ENCODE measurements at regions not wholly inside any gene's neighbourhood (a gene's known extent, or its start where the extent isn't known, plus 50 kb on each side); places are given as distances from the start of the nearest gene placed in this dataset.

- Histone ChIP-seq H3K4me1 (ENCODE audit: insufficient read depth, low read length, poor library complexity, severe bottlenecking) (no peaks in the 10 kb centered on the region), H3K9me2 (replicated peaks; ENCODE audit: low read depth, low read length) (no peaks in the 10 kb centered on the region), H4K20me1 (ENCODE audit: insufficient read depth, low read length, poor library complexity, severe bottlenecking) (no peaks in the 10 kb centered on the region), H3F3A (ENCODE audit: low read depth) (no peaks in the 10 kb centered on the region), H3K4me2 (ENCODE audit: low read depth, low read length, poor library complexity, severe bottlenecking) (no peak overlapping the region), H3K79me2 (ENCODE audit: insufficient read depth, low read length) (no peaks in the 10 kb centered on the region), H3K9ac (ENCODE audit: low read depth, low read length, poor library complexity, severe bottlenecking) (no peak overlapping the region), H3K36me3 (ENCODE audit: insufficient read depth, low read length) (no peaks in the 10 kb centered on the region), H2AFZ (ENCODE audit: low read length) (no peak overlapping the region), H3K4me3 (ENCODE audit: low read length, poor library complexity, severe bottlenecking) (no peak overlapping the region), H3K27me3 (ENCODE audit: insufficient read depth, low read length, poor library complexity, severe bottlenecking) (no peaks in the 10 kb centered on the region), H3K9me3 (ENCODE audit: insufficient read depth, low read depth, low read length) (no peaks in the 10 kb centered on the region)
- TF ChIP-seq, protein P1, sequence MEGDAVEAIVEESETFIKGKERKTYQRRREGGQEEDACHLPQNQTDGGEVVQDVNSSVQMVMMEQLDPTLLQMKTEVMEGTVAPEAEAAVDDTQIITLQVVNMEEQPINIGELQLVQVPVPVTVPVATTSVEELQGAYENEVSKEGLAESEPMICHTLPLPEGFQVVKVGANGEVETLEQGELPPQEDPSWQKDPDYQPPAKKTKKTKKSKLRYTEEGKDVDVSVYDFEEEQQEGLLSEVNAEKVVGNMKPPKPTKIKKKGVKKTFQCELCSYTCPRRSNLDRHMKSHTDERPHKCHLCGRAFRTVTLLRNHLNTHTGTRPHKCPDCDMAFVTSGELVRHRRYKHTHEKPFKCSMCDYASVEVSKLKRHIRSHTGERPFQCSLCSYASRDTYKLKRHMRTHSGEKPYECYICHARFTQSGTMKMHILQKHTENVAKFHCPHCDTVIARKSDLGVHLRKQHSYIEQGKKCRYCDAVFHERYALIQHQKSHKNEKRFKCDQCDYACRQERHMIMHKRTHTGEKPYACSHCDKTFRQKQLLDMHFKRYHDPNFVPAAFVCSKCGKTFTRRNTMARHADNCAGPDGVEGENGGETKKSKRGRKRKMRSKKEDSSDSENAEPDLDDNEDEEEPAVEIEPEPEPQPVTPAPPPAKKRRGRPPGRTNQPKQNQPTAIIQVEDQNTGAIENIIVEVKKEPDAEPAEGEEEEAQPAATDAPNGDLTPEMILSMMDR (conservative IDR thresholded peaks at IDR 0.05; ENCODE audit: low read length): no peak
- no peak for TF ChIP-seq EZH2phosphoT487 (IDR thresholded peaks at IDR 0.05; ENCODE audit: borderline replicate concordance)
These were observed 283.6 kb upstream of the RPS23 start for GRCh38 chr5:82561797-82562196.

DNA sequence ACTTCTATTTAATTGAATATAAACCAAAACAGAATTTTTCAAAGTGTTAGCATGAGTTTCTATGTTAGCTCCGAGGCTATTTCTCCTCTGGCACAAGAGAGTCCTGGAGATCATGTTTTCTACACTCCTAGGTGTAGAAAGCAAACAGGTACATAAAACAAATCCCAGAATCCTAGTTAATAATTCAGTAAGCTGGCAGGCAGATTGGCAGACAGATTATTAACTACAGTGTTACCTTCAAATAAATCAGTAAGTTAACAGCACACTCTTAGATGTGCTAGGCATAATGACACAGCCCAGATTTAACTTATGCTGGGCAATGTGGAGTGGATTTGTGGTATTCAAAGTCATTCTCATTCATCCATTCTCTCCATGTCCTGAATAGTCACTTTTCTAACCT lies 282.8 kb upstream of the RPS23 start:
- Histone ChIP-seq H3K4me2 (ENCODE audit: low read depth, low read length, poor library complexity, severe bottlenecking) (no peak overlapping the region), H3K79me2 (ENCODE audit: insufficient read depth, low read length) (no peaks in the 10 kb centered on the region), H3K27me3 (ENCODE audit: insufficient read depth, low read length, poor library complexity, severe bottlenecking) (no peaks in the 10 kb centered on the region), H3K36me3 (ENCODE audit: insufficient read depth, low read length) (no peaks in the 10 kb centered on the region), H4K20me1 (ENCODE audit: insufficient read depth, low read length, poor library complexity, severe bottlenecking) (no peaks in the 10 kb centered on the region), H3K9me2 (replicated peaks; ENCODE audit: low read depth, low read length) (no peaks in the 10 kb centered on the region), H3F3A (ENCODE audit: low read depth) (no peaks in the 10 kb centered on the region), H3K4me1 (ENCODE audit: insufficient read depth, low read length, poor library complexity, severe bottlenecking) (no peaks in the 10 kb centered on the region), H3K9ac (ENCODE audit: low read depth, low read length, poor library complexity, severe bottlenecking) (no peak overlapping the region), H3K4me3 (ENCODE audit: low read length, poor library complexity, severe bottlenecking) (no peak overlapping the region), H3K9me3 (ENCODE audit: insufficient read depth, low read depth, low read length) (no peaks in the 10 kb centered on the region), H2AFZ (ENCODE audit: low read length) (no peak overlapping the region)
- no peak for TF ChIP-seq EZH2phosphoT487 (IDR thresholded peaks at IDR 0.05; ENCODE audit: borderline replicate concordance)
- TF ChIP-seq, protein P1 (conservative IDR thresholded peaks at IDR 0.05; ENCODE audit: low read length): no peak

DNA sequence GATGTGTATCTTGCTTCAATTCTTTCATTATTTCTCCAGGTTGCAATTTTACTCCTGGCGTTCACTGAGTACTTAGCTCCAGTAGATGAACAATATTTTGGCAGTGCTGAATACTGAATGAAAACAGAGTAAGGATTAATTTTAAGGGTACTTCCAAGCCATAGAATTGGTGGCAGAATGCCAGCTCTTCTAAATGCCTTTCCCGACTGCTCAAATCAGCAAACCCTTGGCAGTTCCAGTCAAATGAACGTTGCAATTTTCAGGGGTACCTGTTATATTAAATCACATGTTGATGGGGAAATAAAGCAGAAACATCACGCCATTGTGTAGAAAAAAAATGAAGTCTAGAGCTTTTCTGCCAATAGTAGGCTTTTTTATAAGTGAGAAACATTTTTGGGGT lies 282.4 kb upstream of the RPS23 start:
- Histone ChIP-seq H4K20me1 (ENCODE audit: insufficient read depth, low read length, poor library complexity, severe bottlenecking) (no peaks in the 10 kb centered on the region), H3K9ac (ENCODE audit: low read depth, low read length, poor library complexity, severe bottlenecking) (no peak overlapping the region), H3K4me1 (ENCODE audit: insufficient read depth, low read length, poor library complexity, severe bottlenecking) (no peaks in the 10 kb centered on the region), H3K9me3 (ENCODE audit: insufficient read depth, low read depth, low read length) (no peaks in the 10 kb centered on the region), H3K4me2 (ENCODE audit: low read depth, low read length, poor library complexity, severe bottlenecking) (no peak overlapping the region), H3K36me3 (ENCODE audit: insufficient read depth, low read length) (no peaks in the 10 kb centered on the region), H3F3A (ENCODE audit: low read depth) (no peaks in the 10 kb centered on the region), H3K79me2 (ENCODE audit: insufficient read depth, low read length) (no peaks in the 10 kb centered on the region), H2AFZ (ENCODE audit: low read length) (no peak overlapping the region), H3K4me3 (ENCODE audit: low read length, poor library complexity, severe bottlenecking) (no peak overlapping the region), H3K27me3 (ENCODE audit: insufficient read depth, low read length, poor library complexity, severe bottlenecking) (no peaks in the 10 kb centered on the region), H3K9me2 (replicated peaks; ENCODE audit: low read depth, low read length) (no peaks in the 10 kb centered on the region)
- TF ChIP-seq EZH2phosphoT487 (IDR thresholded peaks at IDR 0.05; ENCODE audit: borderline replicate concordance): no peak
- TF ChIP-seq, protein P1 (conservative IDR thresholded peaks at IDR 0.05; ENCODE audit: low read length): no peak

Data from Loucy (cell line).